SK-N-SH (cell line): ENCODE measurements at regions not wholly inside any gene's neighbourhood (a gene's known extent, or its start where the extent isn't known, plus 50 kb on each side); places are given as distances from the start of the nearest gene placed in this dataset.

ENCODE experiments used
- ELF1 ChIP-seq: IDR thresholded peaks from 2 replicates; pipeline ENCODE4 v1.4.0; 2012
- EP300 ChIP-seq, 2 experiments: IDR thresholded peaks; 2 replicates each; pipeline versions ENCODE4 v1.4.0 to v1.6.1; 2012; ENCODE audit warnings: borderline replicate concordance in 1 of 2, low read depth in 1 of 2, low read length in 1 of 2
- EZH2phosphoT487 ChIP-seq: fragments of 200-600 bp; sonication (generic); IDR thresholded peaks from 2 replicates; pipeline ENCODE4 v1.6.1; 2017; ENCODE audit warnings: low read depth, mixed run types, mild to moderate bottlenecking, antibody characterized with exemption, moderate library complexity, borderline replicate concordance
- GABPA ChIP-seq: IDR thresholded peaks from 2 replicates; pipeline ENCODE4 v1.4.0; 2012; ENCODE audit warnings: low read depth, mild to moderate bottlenecking
- POLR2AphosphoS5 ChIP-seq: IDR thresholded peaks from 2 replicates; pipeline ENCODE4 v1.6.1; 2012; ENCODE audit warnings: low read depth, low read length
- RAD21 ChIP-seq: IDR thresholded peaks from 2 replicates; pipeline ENCODE4 v1.6.1; 2012; ENCODE audit warnings: mild to moderate bottlenecking, low read length
- RFX5 ChIP-seq: IDR thresholded peaks from 2 replicates; pipeline ENCODE4 v1.6.1; 2012; ENCODE audit warnings: mild to moderate bottlenecking, improper control_type of control experiment, low read length
- RXRA ChIP-seq: IDR thresholded peaks from 2 replicates; pipeline ENCODE4 v1.4.0; 2012; ENCODE audit warnings: low read depth, mild to moderate bottlenecking, borderline replicate concordance
- SIN3A ChIP-seq: IDR thresholded peaks from 2 replicates; pipeline ENCODE4 v1.6.1; 2012; ENCODE audit warnings: low read depth, mild to moderate bottlenecking, low read length, moderate library complexity, borderline replicate concordance
- TAF1 ChIP-seq: IDR thresholded peaks from 2 replicates; pipeline ENCODE4 v1.6.1; 2012; ENCODE audit warnings: low read depth, mild to moderate bottlenecking, low read length, moderate library complexity, borderline replicate concordance
- TEAD4 ChIP-seq: IDR thresholded peaks from 2 replicates; pipeline ENCODE4 v1.4.0; 2012; ENCODE audit warnings: mild to moderate bottlenecking, borderline replicate concordance; ENCODE audit not compliant: insufficient read depth
- TF ChIP-seq, protein P1 (sequence below): fragments of 150-350 bp; IDR thresholded peaks from 2 replicates; pipeline ENCODE4 v1.6.1; 2017; ENCODE audit warnings: antibody characterized with exemption, low read length, low read depth, borderline replicate concordance
- TF ChIP-seq, protein P2 (sequence below): fragments of 200-600 bp; sonication (generic); IDR thresholded peaks from 2 replicates; pipeline ENCODE4 v1.6.1; 2017; ENCODE audit warnings: antibody characterized with exemption, mild to moderate bottlenecking, moderate library complexity
- TF ChIP-seq, protein P3 (sequence below): IDR thresholded peaks from 2 replicates; pipeline ENCODE4 v1.6.1; 2012; ENCODE audit warnings: mild to moderate bottlenecking, low read depth, low read length, moderate library complexity

DNA sequence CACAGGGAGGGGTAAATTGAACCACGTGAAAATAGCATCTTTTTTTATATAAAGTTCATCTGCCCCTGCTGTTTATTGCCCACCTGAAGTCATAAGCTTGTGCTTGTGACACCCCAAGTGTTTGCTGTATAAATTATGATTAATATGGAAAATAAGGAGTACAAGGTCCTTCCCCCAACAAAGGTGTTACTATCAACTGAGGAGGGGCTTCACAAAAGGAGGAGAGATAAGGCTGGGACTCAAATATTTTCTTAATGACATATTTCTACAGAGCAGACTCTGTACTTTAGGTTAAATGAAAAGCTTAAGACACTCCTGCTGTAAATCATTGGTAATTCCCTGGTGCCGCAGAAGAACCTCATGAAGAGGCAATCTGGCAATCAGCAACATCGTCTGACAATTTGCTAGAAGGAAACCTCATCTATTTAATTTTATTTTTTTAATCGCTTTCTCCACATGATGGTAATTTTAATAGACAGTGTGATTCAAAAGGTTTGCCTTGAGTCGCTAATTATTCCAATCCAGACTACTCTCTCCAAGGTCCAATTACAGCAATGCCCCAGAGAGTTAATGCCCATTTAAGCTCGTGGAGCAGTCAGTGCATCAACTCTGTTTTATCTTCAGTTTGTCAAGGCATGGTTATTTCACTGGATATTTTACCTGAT lies 1432.4 kb downstream of the FAM181B start:
- TF ChIP-seq GABPA (no peak), RFX5 (no peak), RAD21 (no peak), POLR2AphosphoS5 (no peak), ELF1 (no peak), EP300 (IDR thresholded peaks at IDR 0.05; ENCODE audit: borderline replicate concordance in 1 of 2, low read depth in 1 of 2, low read length in 1 of 2) (no peak), EZH2phosphoT487 (no peak), SIN3A (no peak), RXRA (no peak), TEAD4 (no peak), TAF1 (no peak)
- TF ChIP-seq, protein P1, sequence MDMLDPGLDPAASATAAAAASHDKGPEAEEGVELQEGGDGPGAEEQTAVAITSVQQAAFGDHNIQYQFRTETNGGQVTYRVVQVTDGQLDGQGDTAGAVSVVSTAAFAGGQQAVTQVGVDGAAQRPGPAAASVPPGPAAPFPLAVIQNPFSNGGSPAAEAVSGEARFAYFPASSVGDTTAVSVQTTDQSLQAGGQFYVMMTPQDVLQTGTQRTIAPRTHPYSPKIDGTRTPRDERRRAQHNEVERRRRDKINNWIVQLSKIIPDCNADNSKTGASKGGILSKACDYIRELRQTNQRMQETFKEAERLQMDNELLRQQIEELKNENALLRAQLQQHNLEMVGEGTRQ: no peak
- TF ChIP-seq, protein P2, sequence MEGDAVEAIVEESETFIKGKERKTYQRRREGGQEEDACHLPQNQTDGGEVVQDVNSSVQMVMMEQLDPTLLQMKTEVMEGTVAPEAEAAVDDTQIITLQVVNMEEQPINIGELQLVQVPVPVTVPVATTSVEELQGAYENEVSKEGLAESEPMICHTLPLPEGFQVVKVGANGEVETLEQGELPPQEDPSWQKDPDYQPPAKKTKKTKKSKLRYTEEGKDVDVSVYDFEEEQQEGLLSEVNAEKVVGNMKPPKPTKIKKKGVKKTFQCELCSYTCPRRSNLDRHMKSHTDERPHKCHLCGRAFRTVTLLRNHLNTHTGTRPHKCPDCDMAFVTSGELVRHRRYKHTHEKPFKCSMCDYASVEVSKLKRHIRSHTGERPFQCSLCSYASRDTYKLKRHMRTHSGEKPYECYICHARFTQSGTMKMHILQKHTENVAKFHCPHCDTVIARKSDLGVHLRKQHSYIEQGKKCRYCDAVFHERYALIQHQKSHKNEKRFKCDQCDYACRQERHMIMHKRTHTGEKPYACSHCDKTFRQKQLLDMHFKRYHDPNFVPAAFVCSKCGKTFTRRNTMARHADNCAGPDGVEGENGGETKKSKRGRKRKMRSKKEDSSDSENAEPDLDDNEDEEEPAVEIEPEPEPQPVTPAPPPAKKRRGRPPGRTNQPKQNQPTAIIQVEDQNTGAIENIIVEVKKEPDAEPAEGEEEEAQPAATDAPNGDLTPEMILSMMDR: no peak
- TF ChIP-seq, protein P3, sequence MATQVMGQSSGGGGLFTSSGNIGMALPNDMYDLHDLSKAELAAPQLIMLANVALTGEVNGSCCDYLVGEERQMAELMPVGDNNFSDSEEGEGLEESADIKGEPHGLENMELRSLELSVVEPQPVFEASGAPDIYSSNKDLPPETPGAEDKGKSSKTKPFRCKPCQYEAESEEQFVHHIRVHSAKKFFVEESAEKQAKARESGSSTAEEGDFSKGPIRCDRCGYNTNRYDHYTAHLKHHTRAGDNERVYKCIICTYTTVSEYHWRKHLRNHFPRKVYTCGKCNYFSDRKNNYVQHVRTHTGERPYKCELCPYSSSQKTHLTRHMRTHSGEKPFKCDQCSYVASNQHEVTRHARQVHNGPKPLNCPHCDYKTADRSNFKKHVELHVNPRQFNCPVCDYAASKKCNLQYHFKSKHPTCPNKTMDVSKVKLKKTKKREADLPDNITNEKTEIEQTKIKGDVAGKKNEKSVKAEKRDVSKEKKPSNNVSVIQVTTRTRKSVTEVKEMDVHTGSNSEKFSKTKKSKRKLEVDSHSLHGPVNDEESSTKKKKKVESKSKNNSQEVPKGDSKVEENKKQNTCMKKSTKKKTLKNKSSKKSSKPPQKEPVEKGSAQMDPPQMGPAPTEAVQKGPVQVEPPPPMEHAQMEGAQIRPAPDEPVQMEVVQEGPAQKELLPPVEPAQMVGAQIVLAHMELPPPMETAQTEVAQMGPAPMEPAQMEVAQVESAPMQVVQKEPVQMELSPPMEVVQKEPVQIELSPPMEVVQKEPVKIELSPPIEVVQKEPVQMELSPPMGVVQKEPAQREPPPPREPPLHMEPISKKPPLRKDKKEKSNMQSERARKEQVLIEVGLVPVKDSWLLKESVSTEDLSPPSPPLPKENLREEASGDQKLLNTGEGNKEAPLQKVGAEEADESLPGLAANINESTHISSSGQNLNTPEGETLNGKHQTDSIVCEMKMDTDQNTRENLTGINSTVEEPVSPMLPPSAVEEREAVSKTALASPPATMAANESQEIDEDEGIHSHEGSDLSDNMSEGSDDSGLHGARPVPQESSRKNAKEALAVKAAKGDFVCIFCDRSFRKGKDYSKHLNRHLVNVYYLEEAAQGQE: no peak
